BJ (cell line): ENCODE measurements at regions not wholly inside any gene's neighbourhood (a gene's known extent, or its start where the extent isn't known, plus 50 kb on each side); places are given as distances from the start of the nearest gene placed in this dataset.

Experiments used
- CTCF ChIA-PET: fragments of 350-600 bp; formaldehyde crosslinking; extraction: SDS; loops from one replicate; lab custom pipeline; 2021; ENCODE audit warnings: antibody characterized with exemption, inconsistent platforms; lab: Yijun Ruan, JAX
- POLR2A ChIA-PET: fragments of 300-600 bp; sonication (Branson Sonifier 250); formaldehyde crosslinking; extraction: SDS; loops from one replicate; lab custom pipeline; 2021; ENCODE audit warnings: antibody characterized with exemption; lab: Charles Lee
- DNase-seq: peaks from one replicate; pipeline ENCODE4 v3.0.0-alpha.2; 2011; ENCODE audit warnings: low read depth
- H3K27me3 ChIP-seq: 2 replicates; pipeline ENCODE4 v1.6.0; 2011; ENCODE audit warnings: low read length; ENCODE audit not compliant: control insufficient read depth, insufficient read depth
- H3K36me3 ChIP-seq: 2 replicates; pipeline ENCODE4 v1.5.1; 2011; ENCODE audit warnings: low read length; ENCODE audit not compliant: control insufficient read depth, insufficient read depth
- H3K4me3 ChIP-seq: 2 replicates; pipeline ENCODE4 v1.5.1; 2011; ENCODE audit warnings: low read depth, mild to moderate bottlenecking, control low read depth, low read length
- TF ChIP-seq, protein P1 (sequence below): IDR thresholded peaks from 2 replicates; pipeline ENCODE4 v1.5.1; 2011; ENCODE audit warnings: low read depth, mild to moderate bottlenecking, control low read depth, inconsistent platforms, low read length, moderate library complexity; ENCODE audit not compliant: insufficient read depth

DNA sequence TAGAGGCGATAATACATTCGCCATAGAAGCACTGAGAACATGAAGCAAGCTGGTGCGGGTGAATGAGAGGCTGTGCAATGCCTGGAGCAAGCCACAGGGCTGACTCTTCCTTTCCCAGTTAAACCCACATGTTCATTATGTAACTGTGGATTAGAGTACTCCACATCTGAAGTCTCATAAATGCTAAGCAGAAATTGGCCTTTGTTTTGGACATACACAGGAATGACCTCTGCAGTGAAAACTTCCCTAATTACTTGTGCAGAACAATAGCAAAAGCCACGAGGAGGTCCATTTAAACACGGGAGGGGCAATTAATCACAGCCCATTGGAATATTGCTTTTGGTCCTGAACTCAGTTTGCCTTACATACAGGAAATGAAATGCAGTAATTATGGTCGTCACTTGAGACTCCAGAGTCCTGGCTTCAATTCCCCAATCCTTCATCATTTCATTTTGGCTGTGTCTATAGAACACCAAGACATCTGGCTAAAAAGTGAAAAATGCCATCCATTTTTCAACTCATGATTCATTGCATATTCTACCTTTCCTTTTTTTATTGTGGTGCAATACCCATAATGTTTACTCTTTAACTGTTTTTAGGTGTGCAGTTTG is 78.7 kb upstream of the CXCL12 start:
- CTCF ChIA-PET = no interaction called here

DNA sequence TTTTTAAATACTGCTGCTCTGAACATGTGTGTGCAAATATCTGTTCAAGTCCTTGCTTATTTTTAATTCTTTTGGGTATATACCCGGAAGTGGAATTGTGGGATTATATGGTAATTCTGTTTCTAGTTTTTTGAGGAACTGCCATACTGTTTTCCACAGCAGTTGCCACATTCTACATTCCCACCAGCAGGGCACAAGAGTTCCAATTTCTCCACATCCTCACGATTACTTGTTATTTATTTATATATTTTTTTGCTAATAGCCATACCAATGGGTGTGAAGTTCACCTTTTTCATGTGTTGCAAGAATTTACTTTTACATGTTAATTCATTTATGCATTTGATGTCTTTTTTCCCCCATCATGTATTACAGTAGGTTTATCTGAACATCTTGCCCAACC is 79.6 kb upstream of the CXCL12 start:
- no peaks in the 10 kb centered on the region for H3K36me3 ChIP-seq
- TF ChIP-seq, protein P1, sequence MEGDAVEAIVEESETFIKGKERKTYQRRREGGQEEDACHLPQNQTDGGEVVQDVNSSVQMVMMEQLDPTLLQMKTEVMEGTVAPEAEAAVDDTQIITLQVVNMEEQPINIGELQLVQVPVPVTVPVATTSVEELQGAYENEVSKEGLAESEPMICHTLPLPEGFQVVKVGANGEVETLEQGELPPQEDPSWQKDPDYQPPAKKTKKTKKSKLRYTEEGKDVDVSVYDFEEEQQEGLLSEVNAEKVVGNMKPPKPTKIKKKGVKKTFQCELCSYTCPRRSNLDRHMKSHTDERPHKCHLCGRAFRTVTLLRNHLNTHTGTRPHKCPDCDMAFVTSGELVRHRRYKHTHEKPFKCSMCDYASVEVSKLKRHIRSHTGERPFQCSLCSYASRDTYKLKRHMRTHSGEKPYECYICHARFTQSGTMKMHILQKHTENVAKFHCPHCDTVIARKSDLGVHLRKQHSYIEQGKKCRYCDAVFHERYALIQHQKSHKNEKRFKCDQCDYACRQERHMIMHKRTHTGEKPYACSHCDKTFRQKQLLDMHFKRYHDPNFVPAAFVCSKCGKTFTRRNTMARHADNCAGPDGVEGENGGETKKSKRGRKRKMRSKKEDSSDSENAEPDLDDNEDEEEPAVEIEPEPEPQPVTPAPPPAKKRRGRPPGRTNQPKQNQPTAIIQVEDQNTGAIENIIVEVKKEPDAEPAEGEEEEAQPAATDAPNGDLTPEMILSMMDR = no peak
- no peaks in the 10 kb centered on the region; the same call in 1 of the 2 replicates for H3K27me3 ChIP-seq
- DNase-seq = no peak
- POLR2A ChIA-PET = no interaction called here
- no peak overlapping the region for H3K4me3 ChIP-seq
- CTCF ChIA-PET = no interaction called here

More for the DNA sequence above, 78.7 kb upstream of the CXCL12 start:
- POLR2A ChIA-PET = no interaction called here
- Histone ChIP-seq H3K36me3 (no peaks in the 10 kb centered on the region), H3K27me3 (no peaks in the 10 kb centered on the region; the same call in 1 of the 2 replicates), H3K4me3 (no peak overlapping the region)
- TF ChIP-seq, protein P1 = peak; percentile 20; the same call in 1 of the 2 replicates
- DNase-seq = no peak

DNA sequence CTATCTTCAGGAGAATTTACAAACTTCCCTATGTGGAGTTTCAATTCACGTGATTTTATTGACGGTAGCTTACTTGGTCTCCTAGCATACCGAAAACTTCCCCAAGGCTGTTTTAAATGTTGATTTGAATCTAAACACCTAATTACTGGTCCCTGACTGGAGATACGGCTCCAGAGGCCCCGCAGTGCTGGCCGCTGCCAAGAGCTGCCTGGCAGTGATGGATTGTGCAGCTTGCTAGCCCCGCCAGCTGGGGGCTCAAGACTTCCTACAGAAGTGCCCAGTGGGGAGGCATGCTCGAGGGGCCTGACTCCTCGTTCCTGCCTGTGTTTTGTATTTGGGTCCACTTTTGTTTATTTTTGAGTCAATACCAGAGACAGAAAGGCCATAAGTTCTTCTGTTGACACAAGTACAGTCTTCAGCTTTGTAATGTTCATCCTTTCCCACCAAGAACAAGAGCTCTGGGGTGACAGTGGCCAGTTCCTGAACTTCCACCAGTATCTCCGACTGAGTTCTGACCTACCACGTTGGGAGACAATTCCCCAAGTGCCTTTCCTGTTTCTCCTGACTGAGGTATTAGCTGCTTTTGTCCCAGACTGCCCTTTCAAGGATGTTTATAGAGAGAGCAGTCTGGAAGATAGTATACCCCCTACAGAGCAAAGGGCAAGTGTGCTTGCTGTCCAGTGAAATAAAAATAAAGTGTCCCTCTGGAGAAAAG is 80.7 kb upstream of the CXCL12 start:
- H3K4me3 ChIP-seq = no peak overlapping the region
- TF ChIP-seq, protein P1 = no peak
- CTCF ChIA-PET = interaction anchor here (0.6 to 1.3 kb wide), 2 partner anchors 12 to 18 kb away, joined by 3 read pairs; no protein-coding TSS in a partner anchor
- no peaks in the 10 kb centered on the region; the same call in 1 of the 2 replicates for H3K27me3 ChIP-seq
- POLR2A ChIA-PET = no interaction called here
- H3K36me3 ChIP-seq = no peaks in the 10 kb centered on the region
- DNase-seq = no peak

DNA sequence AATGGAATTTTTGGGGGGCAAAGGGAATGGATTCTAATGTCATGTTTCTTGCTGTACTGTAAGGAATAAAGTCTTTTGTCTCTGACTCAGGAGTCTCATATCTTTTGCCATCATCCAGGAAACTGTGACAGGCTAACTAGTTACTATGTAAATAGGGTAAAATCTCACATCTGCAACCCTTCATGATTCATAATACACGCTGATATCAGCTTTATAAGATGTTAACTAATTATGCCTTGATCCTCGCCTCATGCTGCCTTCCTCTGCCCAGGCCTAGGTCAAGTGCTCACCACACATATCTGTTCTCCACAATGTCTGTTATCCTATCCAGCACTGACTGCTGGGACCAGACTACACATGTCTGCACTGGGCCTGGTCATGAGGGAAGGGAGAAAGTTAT is 81.3 kb upstream of the CXCL12 start:
- H3K27me3 ChIP-seq = no peaks in the 10 kb centered on the region; the same call in 1 of the 2 replicates
- H3K4me3 ChIP-seq = no peak overlapping the region
- ChIA-PET CTCF (interaction anchor here (0.6 to 1.3 kb wide), 2 partner anchors 11 to 19 kb away, joined by 3 read pairs; no protein-coding TSS in a partner anchor), POLR2A (no interaction called here)
- TF ChIP-seq, protein P1 = no peak
- H3K36me3 ChIP-seq = no peaks in the 10 kb centered on the region
- DNase-seq = no peak

DNA sequence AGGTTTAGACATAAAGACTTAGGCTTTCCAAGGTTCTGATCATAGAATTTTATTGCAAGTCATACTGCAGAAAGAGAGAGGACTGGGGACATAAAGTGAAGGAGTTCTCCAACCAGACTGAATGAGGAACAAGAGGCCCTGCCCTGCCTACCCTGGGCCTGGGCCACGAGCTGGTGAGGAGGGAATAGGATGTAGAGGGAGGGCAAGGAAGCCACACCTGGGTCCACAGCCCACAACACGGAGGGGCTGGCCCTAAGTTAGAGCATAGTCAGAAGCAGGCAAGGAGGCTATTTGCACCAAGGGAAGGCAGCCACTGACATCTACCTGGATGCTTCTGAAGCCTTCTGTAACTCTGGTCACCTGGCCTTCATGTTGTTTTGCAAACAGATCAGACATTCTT is 82.2 kb upstream of the CXCL12 start:
- ChIA-PET POLR2A (no interaction called here), CTCF (interaction anchor here (1.1 kb wide), 1 partner anchor 76 kb away, joined by 3 read pairs; no protein-coding TSS in a partner anchor)
- Histone ChIP-seq H3K4me3 (no peak overlapping the region), H3K27me3 (no peaks in the 10 kb centered on the region), H3K36me3 (no peaks in the 10 kb centered on the region)
- DNase-seq = no peak
- TF ChIP-seq, protein P1 = no peak
